ENCODE measurements at regions not wholly inside any gene's neighbourhood (a gene's known extent, or its start where the extent isn't known, plus 50 kb on each side); places are given as distances from the start of the nearest gene placed in this dataset.

DNA sequence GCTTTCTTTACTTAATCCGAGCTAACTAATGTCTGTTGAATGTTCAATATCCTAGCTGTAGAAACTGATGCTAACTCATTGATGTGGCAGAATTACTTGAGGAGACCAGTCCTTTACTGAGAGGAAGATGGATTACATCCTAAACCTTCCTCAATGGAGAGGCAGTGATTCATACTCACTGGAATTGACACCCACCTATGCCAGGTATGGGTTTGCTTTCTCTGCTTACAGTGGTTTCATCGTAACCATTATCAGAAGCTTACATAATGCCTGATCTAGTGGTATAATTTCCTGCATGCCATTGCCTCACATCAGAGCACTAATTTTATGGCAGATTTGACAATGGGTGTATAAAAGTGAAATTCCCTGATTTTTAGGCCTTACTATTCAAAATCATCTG, 384.7 kb downstream of the ANXA1 start:
- H3K4me1 ChIP-seq (ENCODE audit: control insufficient read depth in 1 of 2, insufficient read depth in 2 of 2, low read length in 2 of 2): no peaks in the 10 kb centered on the region
- Mint-ChIP-seq H3K4me1 (no peaks in the 10 kb centered on the region), H3K36me3 (no peaks in the 10 kb centered on the region), H3K27ac (no peak overlapping the region), H3K9me3 (peaks cover 0 to 7% (median 0%) of the 10 kb centered on the region in 7 donors), H3K27me3 (ENCODE audit: low read depth in 3 of 3) (peaks cover 0 to 2% (median 0%) of the 10 kb centered on the region in 3 donors), H3K4me3 (no peak overlapping the region)
- no peak overlapping the region for H3K27ac ChIP-seq (ENCODE audit: low read depth in 1 of 2, low read length in 2 of 2)
- WGBS (ENCODE audit: insufficient coverage): 40% methylated on average over 1 of the region's 2 CpGs
- H3K4me3 ChIP-seq (replicated peaks in 1 of 3; ENCODE audit: low read depth in 2 of 3, low read length in 3 of 3): no peak overlapping the region
- H3K9me3 ChIP-seq (replicated peaks in 1 of 2; ENCODE audit: control insufficient read depth in 1 of 2, insufficient read depth in 1 of 2, low read length in 2 of 2): no peaks in the 10 kb centered on the region
- TF ChIP-seq, protein P1, sequence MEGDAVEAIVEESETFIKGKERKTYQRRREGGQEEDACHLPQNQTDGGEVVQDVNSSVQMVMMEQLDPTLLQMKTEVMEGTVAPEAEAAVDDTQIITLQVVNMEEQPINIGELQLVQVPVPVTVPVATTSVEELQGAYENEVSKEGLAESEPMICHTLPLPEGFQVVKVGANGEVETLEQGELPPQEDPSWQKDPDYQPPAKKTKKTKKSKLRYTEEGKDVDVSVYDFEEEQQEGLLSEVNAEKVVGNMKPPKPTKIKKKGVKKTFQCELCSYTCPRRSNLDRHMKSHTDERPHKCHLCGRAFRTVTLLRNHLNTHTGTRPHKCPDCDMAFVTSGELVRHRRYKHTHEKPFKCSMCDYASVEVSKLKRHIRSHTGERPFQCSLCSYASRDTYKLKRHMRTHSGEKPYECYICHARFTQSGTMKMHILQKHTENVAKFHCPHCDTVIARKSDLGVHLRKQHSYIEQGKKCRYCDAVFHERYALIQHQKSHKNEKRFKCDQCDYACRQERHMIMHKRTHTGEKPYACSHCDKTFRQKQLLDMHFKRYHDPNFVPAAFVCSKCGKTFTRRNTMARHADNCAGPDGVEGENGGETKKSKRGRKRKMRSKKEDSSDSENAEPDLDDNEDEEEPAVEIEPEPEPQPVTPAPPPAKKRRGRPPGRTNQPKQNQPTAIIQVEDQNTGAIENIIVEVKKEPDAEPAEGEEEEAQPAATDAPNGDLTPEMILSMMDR (IDR thresholded peaks at IDR 0.05): no peak
- DNase-seq: no peak
- no peak overlapping the region for H3K4me2 ChIP-seq (replicated peaks; ENCODE audit: extremely low read depth, low read length, poor library complexity, severe bottlenecking)
- no peaks in the 10 kb centered on the region for H3K79me2 ChIP-seq (ENCODE audit: insufficient read depth, low read length)
- H3K9ac ChIP-seq (ENCODE audit: insufficient read depth, low read length, poor library complexity, severe bottlenecking): no peak overlapping the region
- intact Hi-C loops (cut with micrococcal nuclease): no loop called here
- no peaks in the 10 kb centered on the region for H3K27me3 ChIP-seq (ENCODE audit: control insufficient read depth in 2 of 2, insufficient read depth in 2 of 2, low read length in 2 of 2)
- no peak overlapping the region for H2AFZ ChIP-seq (ENCODE audit: insufficient read depth, low read depth, low read length, poor library complexity, severe bottlenecking)
- no peaks in the 10 kb centered on the region for H3K36me3 ChIP-seq (replicated peaks in 1 of 2; ENCODE audit: control insufficient read depth in 1 of 2, insufficient read depth in 2 of 2, low read length in 2 of 2)
- H4K20me1 ChIP-seq (ENCODE audit: insufficient read depth, low read length): no peaks in the 10 kb centered on the region

DNA sequence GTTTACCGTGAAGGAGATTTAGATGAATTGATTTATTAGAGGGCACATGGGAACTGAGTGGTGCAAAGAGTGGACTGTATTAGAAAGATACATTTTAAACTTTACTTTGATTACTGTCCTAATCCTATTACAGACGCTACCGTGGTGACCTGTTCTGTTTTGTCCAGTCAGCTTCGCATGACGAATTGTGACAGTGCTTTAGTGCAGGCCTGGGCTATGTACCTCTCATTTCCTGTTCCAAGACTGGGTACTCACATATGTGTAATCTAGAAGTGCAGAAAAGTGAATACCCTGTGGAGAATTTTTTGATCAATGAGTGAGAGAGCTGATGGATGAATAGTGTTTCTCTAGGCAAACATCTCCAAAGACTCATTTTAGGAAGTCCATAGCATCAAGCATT, 385.9 kb downstream of the ANXA1 start:
- no peak overlapping the region for H3K4me2 ChIP-seq (replicated peaks; ENCODE audit: extremely low read depth, low read length, poor library complexity, severe bottlenecking)
- H2AFZ ChIP-seq (ENCODE audit: insufficient read depth, low read depth, low read length, poor library complexity, severe bottlenecking): no peak overlapping the region
- H3K36me3 ChIP-seq (replicated peaks in 1 of 2; ENCODE audit: control insufficient read depth in 1 of 2, insufficient read depth in 2 of 2, low read length in 2 of 2): no peaks in the 10 kb centered on the region
- no peaks in the 10 kb centered on the region for H4K20me1 ChIP-seq (ENCODE audit: insufficient read depth, low read length)
- H3K27me3 Mint-ChIP-seq (ENCODE audit: low read depth in 3 of 3): peaks cover 0 to 2% (median 0%) of the 10 kb centered on the region in 3 donors
- H3K27me3 ChIP-seq (ENCODE audit: control insufficient read depth in 2 of 2, insufficient read depth in 2 of 2, low read length in 2 of 2): no peaks in the 10 kb centered on the region
- no peaks in the 10 kb centered on the region for H3K36me3 Mint-ChIP-seq
- H3K9me3 ChIP-seq (replicated peaks in 1 of 2; ENCODE audit: control insufficient read depth in 1 of 2, insufficient read depth in 1 of 2, low read length in 2 of 2): no peaks in the 10 kb centered on the region
- TF ChIP-seq, protein P1 (IDR thresholded peaks at IDR 0.05): no peak
- no peak overlapping the region for H3K27ac ChIP-seq (ENCODE audit: low read depth in 1 of 2, low read length in 2 of 2)
- DNase-seq: no peak
- no peak overlapping the region for H3K4me3 ChIP-seq (replicated peaks in 1 of 3; ENCODE audit: low read depth in 2 of 3, low read length in 3 of 3)
- no peaks in the 10 kb centered on the region for H3K4me1 Mint-ChIP-seq
- no CpG with 5 or more reads among the region's 5 CpGs for WGBS (ENCODE audit: insufficient coverage)
- peaks cover 0 to 7% (median 0%) of the 10 kb centered on the region in 7 donors for H3K9me3 Mint-ChIP-seq
- H3K4me1 ChIP-seq (ENCODE audit: control insufficient read depth in 1 of 2, insufficient read depth in 2 of 2, low read length in 2 of 2): no peaks in the 10 kb centered on the region
- no peaks in the 10 kb centered on the region for H3K79me2 ChIP-seq (ENCODE audit: insufficient read depth, low read length)
- H3K9ac ChIP-seq (ENCODE audit: insufficient read depth, low read length, poor library complexity, severe bottlenecking): no peak overlapping the region
- H3K27ac Mint-ChIP-seq: no peak overlapping the region
- intact Hi-C loops (cut with micrococcal nuclease): no loop called here
- H3K4me3 Mint-ChIP-seq: no peak overlapping the region

Data from CD14-positive monocyte (primary cell).